B cell (primary cell): ENCODE measurements at regions not wholly inside any gene's neighbourhood (a gene's known extent, or its start where the extent isn't known, plus 50 kb on each side); places are given as distances from the start of the nearest gene placed in this dataset.
"Not testable (repeated sequence)": the region's sequence is repeated elsewhere in the genome, so short reads cannot be mapped to it uniquely, and the experiment has no call there.

ENCODE experiments used
- ATAC-seq: fragments of 200-7000 bp; cut with Tn5 transposase; one replicate; pipeline ENCODE4 v1.10.0; 2021; ENCODE audit warnings: low read depth, mild to moderate bottlenecking, moderate number of reproducible peaks, moderate library complexity
- CTCF ChIA-PET: fragments of 350-600 bp; sonication (Branson Sonifier 250); formaldehyde crosslinking; loops from one replicate; lab custom pipeline; 2021; ENCODE audit warnings: antibody characterized with exemption, inconsistent platforms; lab: Charles Lee
- POLR2A ChIA-PET: fragments of 350-600 bp; sonication (Branson Sonifier 250); formaldehyde crosslinking; loops from one replicate; lab custom pipeline; 2021; ENCODE audit warnings: antibody characterized with exemption; lab: Charles Lee
- DNase-seq: peaks from one replicate; pipeline ENCODE4 v3.0.0; 2013
- H2AFZ ChIP-seq: 2 replicates; pipeline ENCODE4 v1.6.1; 2012; ENCODE audit warnings: mild to moderate bottlenecking, low read depth, low read length; ENCODE audit not compliant: insufficient read depth, poor library complexity, severe bottlenecking
- H3K27ac ChIP-seq, 2 donors: 1 replicate in 1 of 2; 2 replicates in 1 of 2; pipeline ENCODE4 v1.5.1; 2012 to 2013; ENCODE audit warnings: low read length in 2 of 2, mild to moderate bottlenecking in 2 of 2, moderate library complexity in 1 of 2
- H3K27me3 ChIP-seq, 4 experiments: fragments of 200-600 bp in 1 of 4; sonication (generic) in 1 of 4; replicated peaks in 1 of 4; 1 replicate in 2 of 4; 2 replicates in 2 of 4; pipeline versions ENCODE4 v1.6.1 to v1.7.0; 2013 to 2016; ENCODE audit warnings: low read length in 3 of 4, mild to moderate bottlenecking in 2 of 4, mixed read lengths in 1 of 4, moderate library complexity in 1 of 4; ENCODE audit not compliant: insufficient read depth in 4 of 4, control insufficient read depth in 3 of 4; ENCODE audit errors: control extremely low read depth in 1 of 4
- H3K36me3 ChIP-seq, 2 experiments: replicated peaks in 1 of 2; 1 replicate in 1 of 2; 2 replicates in 1 of 2; pipeline versions ENCODE4 v1.6.1 to v1.7.1; 2013; ENCODE audit warnings: low read length in 1 of 2; ENCODE audit not compliant: insufficient read depth in 2 of 2, control insufficient read depth in 1 of 2; ENCODE audit errors: control extremely low read depth in 1 of 2, extremely low read depth in 1 of 2
- H3K4me1 ChIP-seq, 2 donors: fragments of 200-600 bp in 1 of 2; sonication (generic) in 1 of 2; 1 replicate in 1 of 2; 2 replicates in 1 of 2; pipeline versions ENCODE4 v1.5.1 to v1.6.1; 2013 to 2017; ENCODE audit warnings: low read length in 2 of 2; ENCODE audit not compliant: control insufficient read depth in 2 of 2, insufficient read depth in 2 of 2
- H3K4me2 ChIP-seq: replicated peaks from 2 replicates; pipeline ENCODE3; 2012; ENCODE audit warnings: mild to moderate bottlenecking, low read depth, low read length; ENCODE audit not compliant: poor library complexity, severe bottlenecking
- H3K4me3 ChIP-seq, 5 experiments: fragments of 200-600 bp in 1 of 5; sonication (generic) in 1 of 5; 1 replicate in 3 of 5; 2 replicates in 2 of 5; pipeline versions ENCODE4 v1.5.1 to v1.7.0; 2011 to 2016; ENCODE audit warnings: low read length in 4 of 5, mild to moderate bottlenecking in 4 of 5, low read depth in 2 of 5, control low read depth in 1 of 5, moderate library complexity in 1 of 5; ENCODE audit not compliant: insufficient read depth in 1 of 5; ENCODE audit errors: control extremely low read depth in 1 of 5, extremely low read depth in 1 of 5
- H3K79me2 ChIP-seq: fragments of 200-600 bp; sonication (generic); one replicate; pipeline ENCODE4 v1.6.0; 2016; ENCODE audit warnings: low read length; ENCODE audit not compliant: control insufficient read depth, insufficient read depth
- H3K9ac ChIP-seq: fragments of 200-600 bp; sonication (generic); 2 replicates; pipeline ENCODE4 v1.6.1; 2017; ENCODE audit warnings: mild to moderate bottlenecking, low read length, moderate library complexity
- H3K9me3 ChIP-seq, 3 donors: one replicate each; pipeline versions ENCODE4 v1.6.1 to v1.7.1; 2013; ENCODE audit warnings: low read length in 2 of 3; ENCODE audit not compliant: control insufficient read depth in 2 of 3, insufficient read depth in 1 of 3; ENCODE audit errors: control extremely low read depth in 1 of 3
- H4K20me1 ChIP-seq: 2 replicates; pipeline ENCODE4 v1.6.0; 2012; ENCODE audit warnings: mild to moderate bottlenecking, low read length; ENCODE audit not compliant: insufficient read depth, control insufficient read depth, poor library complexity, severe bottlenecking
- H3K27ac Mint-ChIP-seq: one replicate; pipeline ENCODE4 v1.8.0; 2021; ENCODE audit warnings: mixed read lengths
- H3K27me3 Mint-ChIP-seq: one replicate; pipeline ENCODE4 v1.8.0; 2021; ENCODE audit warnings: mixed read lengths
- H3K4me1 Mint-ChIP-seq: one replicate; pipeline ENCODE4 v1.8.0; 2021; ENCODE audit warnings: mixed read lengths
- H3K4me3 Mint-ChIP-seq: one replicate; pipeline ENCODE4 v1.8.0; 2021; ENCODE audit warnings: mixed read lengths
- H3K9me3 Mint-ChIP-seq: one replicate; pipeline ENCODE4 v1.8.0; 2022; ENCODE audit warnings: mixed read lengths; ENCODE audit not compliant: insufficient read depth
- EZH2 ChIP-seq: IDR thresholded peaks from 2 replicates; pipeline ENCODE4 v1.6.1; 2012; ENCODE audit warnings: borderline replicate concordance, low read depth, mild to moderate bottlenecking, moderate library complexity, low read length; ENCODE audit not compliant: insufficient read depth, poor library complexity, severe bottlenecking
- WGBS: methylation state at CpG from one replicate; pipeline ENCODE4 v1.1.5; 2013; ENCODE audit warnings: missing lambda C conversion rate; ENCODE audit not compliant: insufficient coverage; 5-methylcytosine and 5-hydroxymethylcytosine counted together
- intact Hi-C: fragments of 100-400 bp; cut with micrococcal nuclease; formaldehyde crosslinking; loops from one replicate; pipeline ENCODE4 v1.10.0; 2022
- TF ChIP-seq, protein P1 (sequence below): fragments of 200-600 bp; IDR thresholded peaks from one replicate; pipeline ENCODE4 v1.8.0; 2022; ENCODE audit warnings: antibody characterized with exemption, mild to moderate bottlenecking

GRCh38 chr17:77066726-77067409, 73.9 kb upstream of the SEC14L1 start:
- ChIA-PET POLR2A (interaction anchor here (0.6 kb wide), 1 partner anchor 10 kb away, joined by 3 read pairs; no protein-coding TSS in a partner anchor), CTCF (interaction anchor here (0.6 to 17.9 kb wide), 18 partner anchors 10 to 328 kb away, joined by 3 to 426 read pairs (median 4); partner anchors contain the start of gene MGAT5B)
- H3K4me3 ChIP-seq, H3K27me3 ChIP-seq, H3K9me3 Mint-ChIP-seq, H3K4me3 Mint-ChIP-seq, H3K9ac ChIP-seq, H3K79me2 ChIP-seq, H3K27ac ChIP-seq, H3K27ac Mint-ChIP-seq, H3K4me1 ChIP-seq, H3K4me1 Mint-ChIP-seq, H3K36me3 ChIP-seq, H3K9me3 ChIP-seq, H3K4me2 ChIP-seq, H4K20me1 ChIP-seq, H2AFZ ChIP-seq: not testable (repeated sequence)
- TF ChIP-seq, protein P1, sequence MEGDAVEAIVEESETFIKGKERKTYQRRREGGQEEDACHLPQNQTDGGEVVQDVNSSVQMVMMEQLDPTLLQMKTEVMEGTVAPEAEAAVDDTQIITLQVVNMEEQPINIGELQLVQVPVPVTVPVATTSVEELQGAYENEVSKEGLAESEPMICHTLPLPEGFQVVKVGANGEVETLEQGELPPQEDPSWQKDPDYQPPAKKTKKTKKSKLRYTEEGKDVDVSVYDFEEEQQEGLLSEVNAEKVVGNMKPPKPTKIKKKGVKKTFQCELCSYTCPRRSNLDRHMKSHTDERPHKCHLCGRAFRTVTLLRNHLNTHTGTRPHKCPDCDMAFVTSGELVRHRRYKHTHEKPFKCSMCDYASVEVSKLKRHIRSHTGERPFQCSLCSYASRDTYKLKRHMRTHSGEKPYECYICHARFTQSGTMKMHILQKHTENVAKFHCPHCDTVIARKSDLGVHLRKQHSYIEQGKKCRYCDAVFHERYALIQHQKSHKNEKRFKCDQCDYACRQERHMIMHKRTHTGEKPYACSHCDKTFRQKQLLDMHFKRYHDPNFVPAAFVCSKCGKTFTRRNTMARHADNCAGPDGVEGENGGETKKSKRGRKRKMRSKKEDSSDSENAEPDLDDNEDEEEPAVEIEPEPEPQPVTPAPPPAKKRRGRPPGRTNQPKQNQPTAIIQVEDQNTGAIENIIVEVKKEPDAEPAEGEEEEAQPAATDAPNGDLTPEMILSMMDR: peak; percentile 80
- intact Hi-C loops: loop anchor here (1.0 kb wide), 2 partner anchors 199 to 251 kb away; partner anchors contain the start of gene MGAT5B
- 37% methylated on average over 9 of the region's 10 CpGs for WGBS
- DNase-seq (peak; percentile 67), ATAC-seq (peak; percentile 91)
- peaks cover 15% of the 10 kb centered on the region for H3K27me3 Mint-ChIP-seq

DNA sequence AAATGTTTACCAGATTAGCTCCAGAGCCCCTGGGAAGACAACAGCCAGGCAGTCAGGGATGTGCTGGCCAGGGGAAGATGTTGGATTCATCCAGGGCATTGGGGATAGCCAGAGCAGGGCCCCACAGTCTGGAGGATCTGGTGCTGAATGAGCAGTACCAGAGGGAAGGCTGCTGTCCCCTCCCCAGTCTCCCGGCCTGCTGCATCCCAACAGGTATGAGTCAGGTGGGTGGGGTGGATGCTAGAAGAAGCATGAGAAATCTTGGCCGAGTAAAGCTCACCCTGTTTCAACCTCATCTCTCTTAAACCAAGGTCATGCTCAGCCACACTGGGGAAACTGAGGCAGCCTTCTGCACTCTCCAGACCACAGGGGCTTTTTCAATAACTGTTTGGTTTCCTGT, 71.9 kb upstream of the SEC14L1 start:
- Histone ChIP-seq H3K27ac (no peak overlapping the region), H3K36me3 (no peaks in the 10 kb centered on the region), H3K9ac (no peak overlapping the region), H4K20me1 (no peaks in the 10 kb centered on the region), H3K4me3 (no peak overlapping the region), H3K79me2 (no peaks in the 10 kb centered on the region), H3K9me3 (no peaks in the 10 kb centered on the region), H3K27me3 (peaks cover 0 to 16% (median 3%) of the 10 kb centered on the region in 4 experiments), H2AFZ (no peak overlapping the region), H3K4me1 (no peaks in the 10 kb centered on the region), H3K4me2 (no peak overlapping the region)
- Mint-ChIP-seq H3K27me3 (peaks cover 32% of the 10 kb centered on the region), H3K9me3 (no peaks in the 10 kb centered on the region), H3K4me1 (peaks cover 2% of the 10 kb centered on the region), H3K4me3 (no peak overlapping the region), H3K27ac (no peak overlapping the region)
- DNase-seq (no peak), ATAC-seq (no peak)
- 80% methylated on average over 1 of the region's 2 CpGs for WGBS
- TF ChIP-seq, protein P1: no peak
- TF ChIP-seq EZH2: no peak
- ChIA-PET CTCF (interaction anchor here (1.6 to 17.9 kb wide), 4 partner anchors 12 to 201 kb away, joined by 5 to 426 read pairs (median 31); partner anchors contain the start of gene MGAT5B), POLR2A (no interaction called here)
- intact Hi-C loops: no loop called here
